ENCODE measurements at regions not wholly inside any gene's neighbourhood (a gene's known extent, or its start where the extent isn't known, plus 50 kb on each side); places are given as distances from the start of the nearest gene placed in this dataset.

- H3K27me3 ChIP-seq: no peaks in the 10 kb centered on the region
- no peak for DNase-seq (ENCODE audit: low spot score in 2 of 2)
- 86% methylated on average over 1 of the region's 1 CpG for WGBS
- H3K9me3 ChIP-seq: no peaks in the 10 kb centered on the region
- H3K27ac ChIP-seq: no peak overlapping the region
- H3K4me1 ChIP-seq: no peaks in the 10 kb centered on the region
- H3K4me3 ChIP-seq: no peak overlapping the region
- H3K36me3 ChIP-seq: no peaks in the 10 kb centered on the region
- no peak for TF ChIP-seq CTCF (IDR thresholded peaks at IDR 0.05)
- TF ChIP-seq EP300 (IDR thresholded peaks at IDR 0.05): no peak
- TF ChIP-seq POLR2A (IDR thresholded peaks at IDR 0.05): no peak
- TF ChIP-seq POLR2AphosphoS5 (IDR thresholded peaks at IDR 0.05): no peak
These were observed 176.3 kb upstream of the TNFAIP3 start for GRCh38 chr6:137690721-137691120.

GRCh38 chr6:137692308-137692707, 174.8 kb upstream of the TNFAIP3 start:
- Histone ChIP-seq H3K27ac (no peak overlapping the region), H3K4me1 (no peaks in the 10 kb centered on the region), H3K4me3 (no peak overlapping the region), H3K36me3 (no peaks in the 10 kb centered on the region), H3K27me3 (no peaks in the 10 kb centered on the region), H3K9me3 (no peaks in the 10 kb centered on the region)
- WGBS: 83% methylated on average over 3 of the region's 3 CpGs
- no peak for TF ChIP-seq EP300 (IDR thresholded peaks at IDR 0.05)
- TF ChIP-seq CTCF (IDR thresholded peaks at IDR 0.05): no peak
- TF ChIP-seq POLR2AphosphoS5 (IDR thresholded peaks at IDR 0.05): no peak
- TF ChIP-seq POLR2A (IDR thresholded peaks at IDR 0.05): no peak
- DNase-seq (ENCODE audit: low spot score in 2 of 2): no peak

GRCh38 chr6:137692806-137693205, 174.3 kb upstream of the TNFAIP3 start:
- Histone ChIP-seq H3K27me3 (no peaks in the 10 kb centered on the region), H3K9me3 (no peaks in the 10 kb centered on the region), H3K27ac (no peak overlapping the region), H3K4me3 (no peak overlapping the region), H3K36me3 (no peaks in the 10 kb centered on the region), H3K4me1 (no peaks in the 10 kb centered on the region)
- DNase-seq (ENCODE audit: low spot score in 2 of 2): no peak
- no peak for TF ChIP-seq EP300 (IDR thresholded peaks at IDR 0.05)
- no peak for TF ChIP-seq POLR2A (IDR thresholded peaks at IDR 0.05)
- TF ChIP-seq POLR2AphosphoS5 (IDR thresholded peaks at IDR 0.05): no peak
- no peak for TF ChIP-seq CTCF (IDR thresholded peaks at IDR 0.05)

GRCh38 chr6:137693711-137694110, 173.3 kb upstream of the TNFAIP3 start:
- no peaks in the 10 kb centered on the region for H3K27me3 ChIP-seq
- 50% methylated on average over 1 of the region's 1 CpG for WGBS
- TF ChIP-seq POLR2A (IDR thresholded peaks at IDR 0.05) (no peak), EP300 (IDR thresholded peaks at IDR 0.05) (no peak), POLR2AphosphoS5 (IDR thresholded peaks at IDR 0.05) (no peak), CTCF (IDR thresholded peaks at IDR 0.05) (no peak)
- no peaks in the 10 kb centered on the region for H3K4me1 ChIP-seq
- no peaks in the 10 kb centered on the region for H3K9me3 ChIP-seq
- H3K27ac ChIP-seq: no peak overlapping the region
- no peak overlapping the region for H3K4me3 ChIP-seq
- no peaks in the 10 kb centered on the region for H3K36me3 ChIP-seq
- no peak for DNase-seq (ENCODE audit: low spot score in 2 of 2)

- H3K4me1 ChIP-seq: no peaks in the 10 kb centered on the region
- no peaks in the 10 kb centered on the region for H3K36me3 ChIP-seq
- no peak overlapping the region for H3K4me3 ChIP-seq
- no peak overlapping the region for H3K27ac ChIP-seq
- TF ChIP-seq EP300 (IDR thresholded peaks at IDR 0.05) (no peak), POLR2A (IDR thresholded peaks at IDR 0.05) (no peak)
- 89% methylated on average over 4 of the region's 4 CpGs for WGBS
- H3K9me3 ChIP-seq: no peaks in the 10 kb centered on the region
- no peaks in the 10 kb centered on the region for H3K27me3 ChIP-seq
- DNase-seq (ENCODE audit: low spot score in 2 of 2): no peak
These were observed 170.3 kb upstream of the TNFAIP3 start for GRCh38 chr6:137696765-137697164.

- Histone ChIP-seq H3K27ac (no peak overlapping the region), H3K4me3 (no peak overlapping the region), H3K4me1 (no peaks in the 10 kb centered on the region), H3K36me3 (no peaks in the 10 kb centered on the region), H3K9me3 (no peaks in the 10 kb centered on the region), H3K27me3 (no peaks in the 10 kb centered on the region)
- 49% methylated on average over 2 of the region's 2 CpGs for WGBS
- no peak for TF ChIP-seq POLR2A (IDR thresholded peaks at IDR 0.05)
- TF ChIP-seq POLR2AphosphoS5 (IDR thresholded peaks at IDR 0.05): no peak
- TF ChIP-seq EP300 (IDR thresholded peaks at IDR 0.05): no peak
- TF ChIP-seq CTCF (IDR thresholded peaks at IDR 0.05): no peak
- DNase-seq (ENCODE audit: low spot score in 2 of 2): no peak
These were observed 169.7 kb upstream of the TNFAIP3 start for GRCh38 chr6:137697267-137697938.
